ENCODE measurements at regions not wholly inside any gene's neighbourhood (a gene's known extent, or its start where the extent isn't known, plus 50 kb on each side); places are given as distances from the start of the nearest gene placed in this dataset.

DNA sequence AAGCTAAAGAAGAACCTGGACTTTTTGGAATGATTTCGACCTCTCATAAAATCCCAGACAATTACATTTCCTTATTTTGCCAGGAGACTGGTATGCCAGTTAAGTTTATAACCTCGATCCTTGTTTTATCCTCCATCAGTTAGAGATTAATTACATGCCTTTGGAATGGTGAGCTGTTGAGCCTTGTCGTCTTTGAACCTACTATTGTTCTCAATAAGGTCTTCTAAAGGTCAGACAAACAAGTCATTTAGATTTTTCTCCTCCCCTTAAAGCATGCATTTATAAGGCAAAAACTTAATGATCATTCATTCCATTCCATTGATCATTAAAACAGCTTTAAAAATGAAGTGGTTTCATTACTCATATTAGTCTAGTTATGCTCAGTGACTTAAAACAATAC, 304.9 kb downstream of the DOCK8 start:
- peaks cover 33% of the 10 kb centered on the region for H3K4me1 Mint-ChIP-seq
- Histone ChIP-seq H3K9ac (ENCODE audit: extremely low read depth, low read length, poor library complexity, severe bottlenecking) (no peak overlapping the region), H3K4me3 (ENCODE audit: low read length) (no peak overlapping the region), H3K36me3 (ENCODE audit: control insufficient read depth, insufficient read depth, low read length) (no peaks in the 10 kb centered on the region), H3K27me3 (ENCODE audit: control insufficient read depth, insufficient read depth, low read length, poor library complexity, severe bottlenecking) (no peaks in the 10 kb centered on the region), H3K27ac (ENCODE audit: low read depth, low read length) (no peak overlapping the region), H3K9me3 (ENCODE audit: control insufficient read depth, low read length) (no peaks in the 10 kb centered on the region), H3K4me1 (ENCODE audit: control insufficient read depth, insufficient read depth, low read length) (no peaks in the 10 kb centered on the region)
- no peaks in the 10 kb centered on the region for H3K27me3 Mint-ChIP-seq (ENCODE audit: insufficient read depth)
- WGBS, 2 experiments (ENCODE audit: insufficient coverage in 1 of 2, insufficient read length in 1 of 2): 91% methylated on average over 3 of the region's 3 CpGs; no CpG with 5 or more reads in 1 of the 2 experiments
- TF ChIP-seq CTCF (conservative IDR thresholded peaks at IDR 0.05): no peak
- DNase-seq: no peak
- H3K4me3 Mint-ChIP-seq: no peak overlapping the region
- H3K27ac Mint-ChIP-seq: no peak overlapping the region
- peaks cover 3% of the 10 kb centered on the region for H3K9me3 Mint-ChIP-seq
- H3K36me3 Mint-ChIP-seq (ENCODE audit: low read depth): peaks cover 9% of the 10 kb centered on the region

DNA sequence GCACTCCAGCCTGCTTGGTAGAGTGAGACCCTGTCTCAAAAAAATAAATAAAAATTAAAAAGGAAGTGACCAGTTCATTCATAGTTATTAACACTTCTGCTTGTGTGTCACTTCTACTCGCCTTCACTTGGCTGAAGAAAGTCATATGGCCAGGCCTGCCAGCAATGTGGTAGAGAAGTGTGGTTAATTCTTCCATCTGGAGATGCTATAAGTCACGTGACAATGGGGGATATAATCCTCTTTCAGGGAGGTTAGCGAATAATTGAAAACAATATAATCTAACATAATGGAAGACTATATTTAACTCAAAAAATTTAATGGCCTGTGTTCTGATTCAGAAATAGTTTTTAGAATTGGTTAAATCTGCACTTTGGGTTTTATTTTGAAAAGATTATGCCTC, 305.6 kb downstream of the DOCK8 start:
- H3K9ac ChIP-seq (ENCODE audit: extremely low read depth, low read length, poor library complexity, severe bottlenecking): no peak overlapping the region
- H3K27ac ChIP-seq (ENCODE audit: low read depth, low read length): no peak overlapping the region
- no peaks in the 10 kb centered on the region for H3K36me3 ChIP-seq (ENCODE audit: control insufficient read depth, insufficient read depth, low read length)
- H3K9me3 Mint-ChIP-seq: no peaks in the 10 kb centered on the region
- H3K4me3 ChIP-seq (ENCODE audit: low read length): no peak overlapping the region
- no peaks in the 10 kb centered on the region for H3K9me3 ChIP-seq (ENCODE audit: control insufficient read depth, low read length)
- peaks cover 6% of the 10 kb centered on the region for H3K36me3 Mint-ChIP-seq (ENCODE audit: low read depth)
- WGBS, 2 experiments (ENCODE audit: insufficient coverage in 1 of 2, insufficient read length in 1 of 2): 98% methylated on average over 2 of the region's 3 CpGs; no CpG with 5 or more reads in 1 of the 2 experiments
- no peak for TF ChIP-seq CTCF (conservative IDR thresholded peaks at IDR 0.05)
- H3K4me3 Mint-ChIP-seq: no peak overlapping the region
- H3K27ac Mint-ChIP-seq: no peak overlapping the region
- no peaks in the 10 kb centered on the region for H3K27me3 Mint-ChIP-seq (ENCODE audit: insufficient read depth)
- no peaks in the 10 kb centered on the region for H3K4me1 ChIP-seq (ENCODE audit: control insufficient read depth, insufficient read depth, low read length)
- H3K4me1 Mint-ChIP-seq: peaks cover 33% of the 10 kb centered on the region
- no peaks in the 10 kb centered on the region for H3K27me3 ChIP-seq (ENCODE audit: control insufficient read depth, insufficient read depth, low read length, poor library complexity, severe bottlenecking)
- no peak for DNase-seq

DNA sequence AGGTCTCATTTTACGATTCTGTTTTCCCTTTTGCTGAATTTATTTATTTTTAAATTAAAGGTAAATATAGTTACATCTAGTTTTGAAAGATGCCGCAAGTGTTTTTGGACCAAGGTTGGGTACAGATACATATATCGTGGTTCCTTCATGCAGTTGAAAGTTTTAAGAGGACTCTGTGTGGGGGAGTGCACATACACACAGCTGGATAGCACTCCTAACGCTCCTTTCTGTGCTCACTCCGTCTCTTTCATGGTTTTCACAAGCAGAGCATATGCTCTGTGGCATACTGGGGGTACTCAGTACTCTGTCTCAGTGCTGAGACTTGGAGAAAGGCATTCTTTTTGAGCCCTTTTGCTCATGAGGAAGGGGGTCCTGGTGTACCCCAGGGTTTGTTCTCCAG, 307.5 kb downstream of the DOCK8 start:
- Histone ChIP-seq H3K36me3 (ENCODE audit: control insufficient read depth, insufficient read depth, low read length) (no peaks in the 10 kb centered on the region), H3K9ac (ENCODE audit: extremely low read depth, low read length, poor library complexity, severe bottlenecking) (no peak overlapping the region), H3K27me3 (ENCODE audit: control insufficient read depth, insufficient read depth, low read length, poor library complexity, severe bottlenecking) (no peaks in the 10 kb centered on the region), H3K4me3 (ENCODE audit: low read length) (no peak overlapping the region), H3K9me3 (ENCODE audit: control insufficient read depth, low read length) (no peaks in the 10 kb centered on the region), H3K4me1 (ENCODE audit: control insufficient read depth, insufficient read depth, low read length) (no peaks in the 10 kb centered on the region), H3K27ac (ENCODE audit: low read depth, low read length) (no peak overlapping the region)
- 90 to 97% methylated on average over 4 to 5 of the region's 5 CpGs for WGBS, 2 experiments (ENCODE audit: insufficient coverage in 1 of 2, insufficient read length in 1 of 2)
- no peak overlapping the region for H3K4me3 Mint-ChIP-seq
- peaks cover 20% of the 10 kb centered on the region for H3K4me1 Mint-ChIP-seq
- no peak for TF ChIP-seq CTCF (conservative IDR thresholded peaks at IDR 0.05)
- no peak for DNase-seq
- H3K27ac Mint-ChIP-seq: no peak overlapping the region
- peaks cover 6% of the 10 kb centered on the region for H3K36me3 Mint-ChIP-seq (ENCODE audit: low read depth)
- no peaks in the 10 kb centered on the region for H3K9me3 Mint-ChIP-seq
- H3K27me3 Mint-ChIP-seq (ENCODE audit: insufficient read depth): no peaks in the 10 kb centered on the region
